H1 (cell line): ENCODE measurements at regions not wholly inside any gene's neighbourhood (a gene's known extent, or its start where the extent isn't known, plus 50 kb on each side); places are given as distances from the start of the nearest gene placed in this dataset.

ENCODE experiments used
- CTCF ChIA-PET: fragments of 300-600 bp; sonication (Branson Sonifier 250); formaldehyde crosslinking; loops from one replicate; lab custom pipeline; 2021; ENCODE audit not compliant: partially characterized antibody; lab: Charles Lee
- POLR2A ChIA-PET: fragments of 300-600 bp; sonication (Branson Sonifier 250); formaldehyde crosslinking; loops from one replicate; lab custom pipeline; 2021; ENCODE audit warnings: inconsistent platforms; ENCODE audit not compliant: partially characterized antibody; lab: Charles Lee
- DNase-seq, 2 experiments: peaks; one replicate each; pipeline versions ENCODE4 v3.0.0 to v3.0.0-alpha.2; 2010 to 2022; ENCODE audit warnings: low spot score in 2 of 2, low read depth in 1 of 2, mixed read lengths in 1 of 2
- FAIRE-seq: peaks from 2 replicates; lab custom pipeline; 2011; peaks lifted over from hg19 to GRCh38; lab: Jason Lieb, UNC
- H2AFZ ChIP-seq: 2 replicates; pipeline ENCODE4 v1.8.1; 2012; ENCODE audit warnings: low read length, inconsistent platforms
- H2AK5ac ChIP-seq: 2 replicates; pipeline ENCODE4 v1.6.1; 2013; ENCODE audit warnings: low read depth, low read length
- H2BK120ac ChIP-seq: replicated peaks from 2 replicates; pipeline ENCODE3; 2013; ENCODE audit warnings: low read depth, low read length, inconsistent platforms
- H2BK12ac ChIP-seq: 2 replicates; pipeline ENCODE4 v1.6.1; 2013; ENCODE audit warnings: low read depth, low read length
- H2BK15ac ChIP-seq: 2 replicates; pipeline ENCODE4 v1.6.1; 2013; ENCODE audit warnings: low read length
- H2BK20ac ChIP-seq: 2 replicates; pipeline ENCODE4 v1.6.1; 2013; ENCODE audit warnings: low read length
- H2BK5ac ChIP-seq: 2 replicates; pipeline ENCODE4 v1.6.1; 2013; ENCODE audit warnings: low read depth, low read length
- H3K14ac ChIP-seq: 2 replicates; pipeline ENCODE4 v1.6.1; 2013; ENCODE audit warnings: inconsistent platforms; ENCODE audit not compliant: insufficient read length
- H3K18ac ChIP-seq: 2 replicates; pipeline ENCODE4 v1.6.1; 2013; ENCODE audit warnings: low read length; ENCODE audit errors: extremely low read depth
- H3K23ac ChIP-seq: 2 replicates; pipeline ENCODE4 v1.6.1; 2013; ENCODE audit warnings: inconsistent platforms; ENCODE audit not compliant: insufficient read length
- H3K23me2 ChIP-seq: 2 replicates; pipeline ENCODE4 v1.6.1; 2013; ENCODE audit warnings: low read depth, low read length
- H3K27ac ChIP-seq: 2 replicates; pipeline ENCODE4 v1.6.1; 2011; ENCODE audit warnings: low read depth, low read length, inconsistent platforms
- H3K27me3 ChIP-seq, 4 experiments: replicated peaks in 1 of 4; 1 replicate in 1 of 4; 2 replicates in 3 of 4; pipeline versions ENCODE4 v1.6.1 to v1.8.1; 2011 to 2013; ENCODE audit warnings: low read length in 3 of 4, mild to moderate bottlenecking in 3 of 4, inconsistent platforms in 2 of 4, mixed read lengths in 2 of 4, moderate library complexity in 1 of 4; ENCODE audit not compliant: control insufficient read depth in 3 of 4, insufficient read depth in 3 of 4; ENCODE audit errors: extremely low read depth in 1 of 4
- H3K36me3 ChIP-seq, 4 experiments: 2 replicates each; pipeline versions ENCODE4 v1.6.1 to v1.8.1; 2011 to 2013; ENCODE audit warnings: mild to moderate bottlenecking in 4 of 4, low read length in 3 of 4, moderate library complexity in 2 of 4, control low read depth in 1 of 4, inconsistent platforms in 1 of 4; ENCODE audit not compliant: insufficient read depth in 4 of 4, control insufficient read depth in 2 of 4
- H3K4ac ChIP-seq: replicated peaks from 2 replicates; pipeline ENCODE3; 2013; ENCODE audit warnings: low read length, low read depth, mixed read lengths, inconsistent platforms; ENCODE audit not compliant: insufficient read length
- H3K4me1 ChIP-seq, 4 experiments: replicated peaks in 1 of 4; 1 replicate in 1 of 4; 2 replicates in 3 of 4; pipeline versions ENCODE4 v1.6.1 to v1.8.1; 2011 to 2013; ENCODE audit warnings: low read length in 3 of 4, inconsistent platforms in 2 of 4, mixed read lengths in 1 of 4; ENCODE audit not compliant: insufficient read depth in 4 of 4, control insufficient read depth in 3 of 4
- H3K4me2 ChIP-seq, 2 experiments: 2 replicates each; pipeline versions ENCODE4 v1.6.1 to v1.8.1; 2011 to 2013; ENCODE audit warnings: low read depth in 2 of 2, low read length in 2 of 2, control low read depth in 1 of 2, inconsistent platforms in 1 of 2, mild to moderate bottlenecking in 1 of 2; ENCODE audit not compliant: insufficient read depth in 1 of 2
- H3K4me3 ChIP-seq, 4 experiments: fragments of 200-600, 300-600 bp in 1 of 4; sonication (generic), shearing (Covaris generic), sonication (Bioruptor Twin) in 1 of 4; 2 replicates each; pipeline versions ENCODE4 v1.5.1 to v1.8.1; 2011 to 2016; ENCODE audit warnings: low read length in 4 of 4, low read depth in 3 of 4, control low read depth in 2 of 4, inconsistent platforms in 2 of 4, mild to moderate bottlenecking in 2 of 4, mixed read lengths in 1 of 4, moderate library complexity in 1 of 4; ENCODE audit not compliant: insufficient read depth in 2 of 4; ENCODE audit errors: extremely low read depth in 1 of 4
- H3K56ac ChIP-seq: replicated peaks from 2 replicates; pipeline ENCODE3; 2013; ENCODE audit warnings: low read depth, mild to moderate bottlenecking, mixed read lengths, low read length, inconsistent platforms; ENCODE audit not compliant: insufficient read length
- H3K79me1 ChIP-seq: 2 replicates; pipeline ENCODE4 v1.6.1; 2013; ENCODE audit warnings: low read depth, low read length, control low read depth
- H3K79me2 ChIP-seq, 2 experiments: 2 replicates each; pipeline versions ENCODE4 v1.6.1 to v1.8.1; 2012 to 2013; ENCODE audit warnings: low read length in 2 of 2, mild to moderate bottlenecking in 2 of 2, inconsistent platforms in 1 of 2; ENCODE audit not compliant: insufficient read depth in 2 of 2, control insufficient read depth in 1 of 2
- H3K9ac ChIP-seq, 4 experiments: replicated peaks in 1 of 4; 1 replicate in 1 of 4; 2 replicates in 3 of 4; pipeline versions ENCODE4 v1.6.1 to v1.8.1; 2011 to 2013; ENCODE audit warnings: low read depth in 3 of 4, low read length in 3 of 4, control low read depth in 2 of 4, mild to moderate bottlenecking in 2 of 4, moderate library complexity in 2 of 4, inconsistent platforms in 1 of 4; ENCODE audit errors: extremely low read depth in 1 of 4
- H3K9me3 ChIP-seq, 2 experiments: 2 replicates each; pipeline versions ENCODE4 v1.6.1 to v1.8.1; 2012 to 2013; ENCODE audit warnings: mild to moderate bottlenecking in 2 of 2, moderate library complexity in 2 of 2, control low read depth in 1 of 2, inconsistent platforms in 1 of 2, low read depth in 1 of 2, low read length in 1 of 2, mixed read lengths in 1 of 2; ENCODE audit not compliant: insufficient read depth in 2 of 2
- H4K20me1 ChIP-seq, 2 experiments: replicated peaks in 1 of 2; 2 replicates each; pipeline versions ENCODE3 to v1.8.1; 2011 to 2013; ENCODE audit warnings: inconsistent platforms in 2 of 2, low read length in 2 of 2, mild to moderate bottlenecking in 1 of 2; ENCODE audit not compliant: insufficient read depth in 2 of 2, control insufficient read depth in 1 of 2
- H4K5ac ChIP-seq: 2 replicates; pipeline ENCODE4 v1.6.1; 2013; ENCODE audit warnings: low read length, low read depth, mixed read lengths, inconsistent platforms; ENCODE audit not compliant: insufficient read length
- H4K8ac ChIP-seq: 2 replicates; pipeline ENCODE4 v1.8.0; 2013; ENCODE audit warnings: mild to moderate bottlenecking, moderate library complexity, low read length, inconsistent platforms; ENCODE audit not compliant: insufficient read depth; ENCODE audit errors: extremely low read depth
- H4K91ac ChIP-seq: replicated peaks from 2 replicates; pipeline ENCODE3; 2013; ENCODE audit warnings: low read length, mixed read lengths, inconsistent platforms; ENCODE audit not compliant: insufficient read length
- HDAC6 ChIP-seq: IDR thresholded peaks from one replicate; pipeline ENCODE4 v1.7.1; 2012; ENCODE audit warnings: low read depth, mild to moderate bottlenecking, inconsistent platforms, low read length, moderate library complexity
- RAD21 ChIP-seq, 2 experiments: IDR thresholded peaks in 1 of 2; conservative IDR thresholded peaks in 1 of 2; 2 replicates each; pipeline ENCODE4 v1.6.1; 2011; ENCODE audit warnings: low read depth in 2 of 2, low read length in 2 of 2, improper control_type of control experiment in 1 of 2, inconsistent platforms in 1 of 2, mild to moderate bottlenecking in 1 of 2, moderate library complexity in 1 of 2
- WGBS, 2 experiments: shearing (Covaris generic) in 1 of 2; methylation state at CpG; one replicate each; pipeline versions ENCODE4 v1.1.6 to v1.1.7; 2013 to 2015; ENCODE audit warnings: low lambda C conversion rate in 2 of 2, mixed read lengths in 2 of 2, inconsistent platforms in 1 of 2, low coverage in 1 of 2, missing lambda C conversion rate in 1 of 2; ENCODE audit not compliant: insufficient replicate concordance in 2 of 2, insufficient coverage in 1 of 2, insufficient read length in 1 of 2; ENCODE audit errors: extremely low coverage in 1 of 2, missing lambda C conversion rate in 1 of 2; 5-methylcytosine and 5-hydroxymethylcytosine counted together

GRCh38 chr14:36241183-36241582 lies 64.7 kb upstream of the PTCSC3 start:
- Histone ChIP-seq H3K4me2 (no peak overlapping the region), H3K23me2 (no peaks in the 10 kb centered on the region; the same call in 1 of the 2 replicates), H3K56ac (no peak overlapping the region), H3K79me1 (no peaks in the 10 kb centered on the region), H4K91ac (no peak overlapping the region), H3K9ac (no peak overlapping the region), H3K36me3 (no peaks in the 10 kb centered on the region), H3K18ac (peak overlapping the region; percentile 24; the same call in 1 of the 2 replicates), H3K14ac (no peak overlapping the region), H2AK5ac (no peak overlapping the region), H4K20me1 (no peaks in the 10 kb centered on the region), H3K23ac (no peak overlapping the region), H2BK15ac (no peak overlapping the region), H2AFZ (no peak overlapping the region), H3K4me3 (no peak overlapping the region), H3K4ac (peak overlapping the region; percentile 84), H2BK20ac (peak overlapping the region; percentile 55; the same call in 1 of the 2 replicates), H3K27ac (no peak overlapping the region), H2BK12ac (no peak overlapping the region), H2BK5ac (no peak overlapping the region), H3K9me3 (no peaks in the 10 kb centered on the region; a peak in 1 of 4 replicates), H3K4me1 (peaks cover 1 to 11% (median 8%) of the 10 kb centered on the region in 4 experiments; a peak in 5 of 7 replicates), H3K79me2 (no peaks in the 10 kb centered on the region), H4K8ac (no peak overlapping the region), H4K5ac (no peak overlapping the region), H3K27me3 (peaks cover 0 to 1% (median 0%) of the 10 kb centered on the region in 4 experiments; a peak in 1 of 7 replicates), H2BK120ac (no peak overlapping the region)
- TF ChIP-seq RAD21 (IDR thresholded peaks at IDR 0.05 in 1 of 2, conservative IDR thresholded peaks at IDR 0.05 in 1 of 2; ENCODE audit: low read depth in 2 of 2, low read length in 2 of 2) (peak in 1 of 2 experiments; percentile 10; a peak in 1 of 4 replicates), HDAC6 (no peak)
- WGBS, 2 experiments: 83% methylated on average over 3 of the region's 3 CpGs; no CpG with 5 or more reads in 1 of the 2 experiments
- ChIA-PET POLR2A (no interaction called here), CTCF (interaction anchor here (0.9 to 2.2 kb wide), 6 partner anchors 13 to 131 kb away, joined by 3 to 6 read pairs (median 4); no protein-coding TSS in a partner anchor)
- FAIRE-seq (no peak), DNase-seq (no peak)
